ENCODE measurements at regions not wholly inside any gene's neighbourhood (a gene's known extent, or its start where the extent isn't known, plus 50 kb on each side); places are given as distances from the start of the nearest gene placed in this dataset.

DNA sequence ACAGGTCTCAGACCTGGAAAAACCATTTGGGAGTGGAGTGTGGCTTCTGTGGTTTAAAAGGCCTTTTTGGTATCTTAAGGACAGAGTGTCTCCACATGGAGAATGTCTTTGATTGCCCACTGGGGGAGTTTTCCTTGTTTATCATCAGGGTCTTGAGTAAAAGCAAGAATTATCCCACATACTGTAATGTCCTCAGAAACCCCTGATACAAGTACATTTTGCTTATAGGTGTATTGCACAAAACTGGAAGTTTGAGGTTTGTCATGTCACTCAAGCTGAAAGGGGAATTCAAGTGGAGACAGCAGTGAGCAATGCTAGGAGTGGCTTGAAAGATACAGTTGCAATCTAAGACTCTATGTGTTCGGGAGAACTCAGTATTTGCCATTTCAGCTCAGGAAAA lies 62.7 kb upstream of the GRAMD2B start:
- H3K9me1 ChIP-seq (replicated peaks; ENCODE audit: control insufficient read depth, extremely low read depth, insufficient read depth, low read length): no peaks in the 10 kb centered on the region
- DNase-seq (ENCODE audit: low read depth, low spot score) (no peak), FAIRE-seq (no peak)
- no peaks in the 10 kb centered on the region for H3K4me1 ChIP-seq (ENCODE audit: control insufficient read depth, extremely low read depth, insufficient read depth, low read length)
- dilution Hi-C loops (cut with MboI; ENCODE audit: extremely low pct_ligation_motif_present, low sequenced_read_pairs) (no loop called here), intact Hi-C loops (cut with micrococcal nuclease) (no loop called here)
- no peak overlapping the region for H3K4me3 ChIP-seq (replicated peaks in 1 of 3; ENCODE audit: insufficient read depth in 1 of 3, low read depth in 1 of 3, low read length in 3 of 3)
- no peak overlapping the region for H3K4me2 ChIP-seq (ENCODE audit: insufficient read depth, low read length)
- no peaks in the 10 kb centered on the region for H3K79me2 ChIP-seq (ENCODE audit: control insufficient read depth, insufficient read depth, low read length)
- H3K27me3 ChIP-seq (ENCODE audit: control insufficient read depth in 2 of 2, insufficient read depth in 2 of 2, low read length in 2 of 2): peaks cover 3 to 17% of the 10 kb centered on the region in 2 experiments
- CTCF ChIA-PET: interaction anchor here (1.1 kb wide), 1 partner anchor 9 kb away, joined by 3 read pairs; no protein-coding TSS in a partner anchor
- no peak overlapping the region for H3K9ac ChIP-seq (replicated peaks; ENCODE audit: extremely low read depth, insufficient read depth, low read length)
- no TSS peak for BruUV-seq (replicated peaks)
- no peaks in the 10 kb centered on the region for H4K20me1 ChIP-seq (replicated peaks; ENCODE audit: control insufficient read depth, extremely low read depth, insufficient read depth, low read length)
- H2AFZ ChIP-seq (ENCODE audit: low read depth, low read length): no peak overlapping the region
- no peak for TF ChIP-seq JUN (IDR thresholded peaks at IDR 0.05; ENCODE audit: borderline replicate concordance, insufficient read depth, insufficient read length, low read depth)
- no peak for TF ChIP-seq POLR2AphosphoS5 (IDR thresholded peaks at IDR 0.05; ENCODE audit: insufficient read depth, low read depth, low read length)
- no peak for TF ChIP-seq GATA2 (IDR thresholded peaks at IDR 0.05; ENCODE audit: insufficient read depth, insufficient read length, low read depth, low read length)
- TF ChIP-seq MAX (IDR thresholded peaks at IDR 0.05; ENCODE audit: insufficient read depth, insufficient read length): no peak
- no peak for TF ChIP-seq POLR2A (IDR thresholded peaks at IDR 0.05; ENCODE audit: low read depth, low read length)
- no peak for TF ChIP-seq FOS (IDR thresholded peaks at IDR 0.05; ENCODE audit: borderline replicate concordance, insufficient read depth, low read length)
- no peak for TF ChIP-seq CTCF (IDR thresholded peaks at IDR 0.05; ENCODE audit: extremely low read depth in 1 of 2, insufficient read depth in 1 of 2, low read depth in 1 of 2, low read length in 2 of 2)
- no peaks in the 10 kb centered on the region for H3K9me3 ChIP-seq (replicated peaks; ENCODE audit: control insufficient read depth, insufficient read depth, low read length)
- POLR2A ChIA-PET: no interaction called here
- H3K36me3 ChIP-seq (ENCODE audit: control insufficient read depth in 2 of 2, extremely low read depth in 1 of 2, insufficient read depth in 2 of 2, low read length in 2 of 2): no peaks in the 10 kb centered on the region
- H3K27ac ChIP-seq (ENCODE audit: insufficient read depth, low read depth, low read length): no peak overlapping the region

Measured in endothelial cell of umbilical vein (primary cell).